Calu3 (cell line): ENCODE measurements at regions not wholly inside any gene's neighbourhood (a gene's known extent, or its start where the extent isn't known, plus 50 kb on each side); places are given as distances from the start of the nearest gene placed in this dataset.

Experiments
- BruUV-seq: library from RNA; stranded (reverse); fragments of 400-500 nt; replicated peaks from 2 replicates; lab custom pipeline; 2021; lab: Mats Ljungman, UMichigan
- CTCF ChIA-PET: fragments of 300-600 bp; sonication (Branson Sonifier 250); formaldehyde crosslinking; loops from one replicate; lab custom pipeline; 2022; ENCODE audit warnings: antibody characterized with exemption; lab: Charles Lee
- DNase-seq: peaks from one replicate; pipeline ENCODE4 v3.0.0; 2022
- H3K27ac Mint-ChIP-seq: one replicate; pipeline ENCODE4 v1.8.0; 2022; ENCODE audit warnings: mixed read lengths; ENCODE audit not compliant: unreplicated experiment
- H3K27me3 Mint-ChIP-seq: one replicate; pipeline ENCODE4 v1.8.0; 2022; ENCODE audit warnings: mixed read lengths; ENCODE audit not compliant: unreplicated experiment
- H3K36me3 Mint-ChIP-seq: one replicate; pipeline ENCODE4 v1.8.0; 2022; ENCODE audit warnings: mild to moderate bottlenecking, moderate library complexity, mixed read lengths; ENCODE audit not compliant: insufficient read depth, unreplicated experiment
- H3K4me1 Mint-ChIP-seq: one replicate; pipeline ENCODE4 v1.8.0; 2022; ENCODE audit warnings: mild to moderate bottlenecking, low read depth, mixed read lengths; ENCODE audit not compliant: unreplicated experiment
- H3K4me3 Mint-ChIP-seq: one replicate; pipeline ENCODE4 v1.8.0; 2022; ENCODE audit warnings: mild to moderate bottlenecking, low read depth, moderate library complexity, mixed read lengths; ENCODE audit not compliant: unreplicated experiment
- H3K9me3 Mint-ChIP-seq: one replicate; pipeline ENCODE4 v1.8.0; 2022; ENCODE audit warnings: low read depth, mixed read lengths; ENCODE audit not compliant: unreplicated experiment
- CTCF ChIP-seq: fragments of 200-600 bp; IDR thresholded peaks from one replicate; pipeline ENCODE4 v1.8.0; 2022; ENCODE audit warnings: antibody characterized with exemption; ENCODE audit not compliant: unreplicated experiment
- intact Hi-C: fragments of 100-400 bp; cut with micrococcal nuclease; formaldehyde crosslinking; loops from one replicate; pipeline ENCODE4 v1.10.0; 2022; ENCODE audit not compliant: unreplicated experiment

- CTCF ChIA-PET = no interaction called here
- H3K27me3 Mint-ChIP-seq = no peaks in the 10 kb centered on the region
- no TSS peak for BruUV-seq
- peaks cover 8% of the 10 kb centered on the region for H3K9me3 Mint-ChIP-seq
- H3K4me3 Mint-ChIP-seq = no peak overlapping the region
- no peak overlapping the region for H3K27ac Mint-ChIP-seq
- intact Hi-C loops = no loop called here
- no peak for DNase-seq
- no peaks in the 10 kb centered on the region for H3K4me1 Mint-ChIP-seq
- TF ChIP-seq CTCF = no peak
- no peaks in the 10 kb centered on the region for H3K36me3 Mint-ChIP-seq
Measured at GRCh38 chr14:85223667-85224066, 306.3 kb upstream of the FLRT2 start.

GRCh38 chr14:85224241-85224640 is 305.7 kb upstream of the FLRT2 start:
- no peak overlapping the region for H3K4me3 Mint-ChIP-seq
- intact Hi-C loops = no loop called here
- CTCF ChIA-PET = no interaction called here
- peaks cover 8% of the 10 kb centered on the region for H3K9me3 Mint-ChIP-seq
- no peak overlapping the region for H3K27ac Mint-ChIP-seq
- H3K27me3 Mint-ChIP-seq = no peaks in the 10 kb centered on the region
- no peak for TF ChIP-seq CTCF
- no peaks in the 10 kb centered on the region for H3K4me1 Mint-ChIP-seq
- no TSS peak for BruUV-seq
- H3K36me3 Mint-ChIP-seq = no peaks in the 10 kb centered on the region
- no peak for DNase-seq

DNA sequence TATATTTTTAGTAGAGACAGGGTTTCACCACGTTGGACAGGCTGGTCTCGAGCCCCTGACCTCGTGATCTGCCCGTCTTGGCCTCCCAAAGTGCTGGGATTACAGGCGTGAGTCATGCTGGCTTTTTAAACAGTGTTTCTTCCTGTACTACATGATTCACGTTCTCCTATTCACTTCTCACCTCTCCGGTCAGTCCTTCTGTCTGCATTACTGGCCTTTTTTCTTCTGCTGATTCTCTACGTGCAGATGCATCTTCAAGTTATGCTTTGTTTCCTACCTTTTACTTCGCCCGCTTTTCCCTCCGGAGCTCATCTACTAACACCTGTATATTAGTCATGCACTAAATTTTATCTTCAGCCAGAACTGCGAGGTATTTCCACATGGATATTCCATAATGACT is 296.2 kb upstream of the FLRT2 start:
- no peak for TF ChIP-seq CTCF
- no peaks in the 10 kb centered on the region for H3K36me3 Mint-ChIP-seq
- intact Hi-C loops = no loop called here
- no peak overlapping the region for H3K4me3 Mint-ChIP-seq
- no peak for DNase-seq
- CTCF ChIA-PET = no interaction called here
- no peaks in the 10 kb centered on the region for H3K27me3 Mint-ChIP-seq
- no peak overlapping the region for H3K27ac Mint-ChIP-seq
- H3K9me3 Mint-ChIP-seq = peaks cover 20% of the 10 kb centered on the region
- no TSS peak for BruUV-seq
- H3K4me1 Mint-ChIP-seq = no peaks in the 10 kb centered on the region

- Mint-ChIP-seq H3K27ac (no peak overlapping the region), H3K4me3 (no peak overlapping the region), H3K27me3 (no peaks in the 10 kb centered on the region), H3K9me3 (peaks cover 22% of the 10 kb centered on the region), H3K36me3 (no peaks in the 10 kb centered on the region), H3K4me1 (no peaks in the 10 kb centered on the region)
- DNase-seq = no peak
- no peak for TF ChIP-seq CTCF
- intact Hi-C loops = no loop called here
- no TSS peak for BruUV-seq
- CTCF ChIA-PET = no interaction called here
Measured at GRCh38 chr14:85234156-85235025, 295.6 kb upstream of the FLRT2 start.
